GM21423 (cell line): ENCODE measurements at regions not wholly inside any gene's neighbourhood (a gene's known extent, or its start where the extent isn't known, plus 50 kb on each side); places are given as distances from the start of the nearest gene placed in this dataset.

Source experiments
- ATAC-seq: cut with Tn5 transposase; IDR thresholded peaks from one replicate; pipeline ENCODE4 v1.9.1; 2021; ENCODE audit warnings: mild to moderate bottlenecking, moderate library complexity; ENCODE audit not compliant: unreplicated experiment

DNA sequence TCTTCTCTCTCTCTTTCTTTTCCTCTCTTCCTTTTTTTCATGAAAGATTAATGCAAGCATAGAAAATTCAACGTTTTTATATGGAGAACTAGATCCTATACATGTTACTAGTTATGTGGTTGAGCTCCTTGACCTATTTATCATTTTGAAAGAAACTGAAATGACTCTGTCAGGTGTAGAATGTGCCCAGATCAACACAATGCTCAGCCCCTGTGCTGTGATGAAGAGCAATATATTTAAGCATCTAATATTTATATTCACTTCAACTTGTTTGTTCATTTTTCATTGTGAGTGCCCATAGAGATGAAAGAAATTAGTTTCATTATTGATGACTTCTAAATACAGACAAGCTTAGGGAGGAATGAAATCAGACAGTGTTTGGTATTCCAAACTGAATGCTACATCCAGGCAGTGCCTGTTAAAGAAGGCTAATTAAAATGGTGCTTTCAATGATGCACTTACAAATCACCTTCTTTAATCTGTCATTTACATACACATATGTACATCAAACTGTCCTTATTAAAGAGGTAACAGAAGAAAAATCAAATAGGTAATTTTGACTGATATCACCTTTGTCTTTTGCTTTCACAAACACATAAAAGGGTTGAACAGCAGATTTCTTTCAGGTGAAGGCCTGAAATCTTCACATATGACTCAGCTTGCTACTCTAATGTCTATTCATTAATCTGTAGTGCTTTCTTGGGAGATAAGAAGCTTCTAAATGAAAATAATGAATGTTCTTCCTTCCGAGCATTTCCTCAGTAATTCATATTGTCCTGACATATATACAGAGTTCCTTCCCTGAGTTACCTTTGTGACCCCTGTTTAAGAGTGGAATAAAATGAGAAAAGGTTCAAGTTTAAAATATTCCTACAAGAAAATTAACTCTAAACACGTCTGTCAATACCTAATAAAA lies 915.9 kb downstream of the PDHA2 start:
- ATAC-seq = no peak

DNA sequence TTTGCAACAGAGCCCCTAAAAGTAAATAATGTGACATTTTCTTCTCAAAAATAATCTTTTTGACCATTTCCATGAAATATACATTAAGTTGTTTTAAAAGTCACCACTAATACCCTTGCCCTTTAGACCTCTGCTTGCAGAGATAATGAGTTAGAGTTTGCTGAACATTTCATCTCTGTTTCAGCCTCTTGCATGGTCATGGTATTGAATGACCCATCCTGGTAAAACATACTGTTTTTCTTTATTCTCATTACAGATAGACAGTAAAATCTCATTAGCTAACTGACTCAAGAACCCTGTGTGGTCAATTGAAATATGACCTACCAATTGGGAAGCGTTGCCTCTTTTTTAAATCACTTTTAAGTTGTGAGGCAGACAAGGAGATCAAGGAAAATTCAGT lies 916.7 kb downstream of the PDHA2 start:
- no peak for ATAC-seq

- no peak for ATAC-seq
These were observed 923.7 kb downstream of the PDHA2 start for GRCh38 chr4:96763546-96763945.

DNA sequence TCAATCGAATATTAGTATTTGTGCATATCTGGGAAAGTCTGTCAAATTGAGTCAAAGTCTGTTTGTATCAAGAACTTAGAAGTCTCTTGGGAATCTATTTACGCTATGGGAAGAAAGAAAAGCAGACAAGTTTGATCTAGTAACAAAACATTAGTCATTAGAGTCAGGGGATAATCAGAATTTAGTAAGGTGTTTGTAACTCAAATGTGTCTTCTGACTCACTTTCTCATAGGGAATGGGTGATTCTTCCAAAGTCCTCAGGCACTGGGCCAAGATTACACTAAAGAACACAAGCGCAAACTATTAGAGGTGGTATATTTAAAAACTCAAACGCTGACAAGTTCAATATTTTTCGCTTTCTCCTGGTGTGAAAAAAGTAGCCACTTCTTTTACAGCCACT lies 926.5 kb downstream of the PDHA2 start:
- no peak for ATAC-seq

DNA sequence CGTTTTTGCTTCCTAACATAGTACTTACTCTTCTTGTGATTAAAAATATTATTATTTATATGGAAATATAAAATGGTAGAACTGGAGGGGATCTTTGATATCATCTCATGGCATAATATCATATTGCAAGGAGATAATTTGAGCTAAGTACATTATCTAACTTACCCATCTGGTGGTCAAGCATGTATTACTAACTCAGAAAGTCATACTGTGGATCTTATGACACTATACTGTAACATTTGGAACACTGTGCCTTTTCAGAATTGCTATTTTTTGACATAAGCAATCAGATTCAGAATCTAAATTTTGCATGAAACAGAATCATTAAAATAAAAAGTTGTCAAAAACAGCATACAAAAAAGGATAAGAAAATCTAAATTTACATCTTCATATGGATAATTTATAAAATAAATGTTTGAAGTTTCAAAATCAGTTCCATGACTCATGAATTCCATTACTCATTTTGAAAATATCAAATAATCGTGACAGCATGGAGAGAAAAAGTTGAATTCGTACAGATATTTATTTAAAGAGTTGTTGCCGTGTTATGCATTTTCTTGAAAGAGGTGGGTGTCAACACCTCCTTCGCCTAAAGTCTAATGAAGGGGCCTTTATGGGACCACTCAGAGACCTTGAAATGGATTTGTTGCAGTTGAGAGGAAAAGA lies 928.1 kb downstream of the PDHA2 start:
- no peak for ATAC-seq

GRCh38 chr4:96775501-96775900 lies 935.6 kb downstream of the PDHA2 start:
- no peak for ATAC-seq

- ATAC-seq = no peak
These were observed 937.1 kb downstream of the PDHA2 start for GRCh38 chr4:96776920-96777527.

DNA sequence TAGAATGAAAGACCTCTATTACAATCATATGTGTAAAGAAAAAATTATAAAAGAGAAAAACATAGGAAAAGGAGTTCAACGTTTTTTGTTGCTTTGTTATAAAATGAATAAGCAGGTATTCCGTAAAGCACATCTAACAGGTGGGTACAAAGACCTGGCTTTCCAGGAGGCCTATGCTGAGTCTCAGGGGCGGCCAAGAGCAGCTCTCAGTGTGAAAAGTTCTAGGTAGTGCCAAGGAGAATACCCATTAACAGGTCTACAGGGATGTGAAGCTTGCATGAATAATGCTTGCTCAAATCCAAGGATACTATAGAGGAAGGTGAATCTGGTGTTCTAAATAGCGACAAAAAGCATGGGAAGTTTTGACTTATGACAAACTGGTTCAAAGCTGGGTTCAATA lies 944.4 kb downstream of the PDHA2 start:
- no peak for ATAC-seq

DNA sequence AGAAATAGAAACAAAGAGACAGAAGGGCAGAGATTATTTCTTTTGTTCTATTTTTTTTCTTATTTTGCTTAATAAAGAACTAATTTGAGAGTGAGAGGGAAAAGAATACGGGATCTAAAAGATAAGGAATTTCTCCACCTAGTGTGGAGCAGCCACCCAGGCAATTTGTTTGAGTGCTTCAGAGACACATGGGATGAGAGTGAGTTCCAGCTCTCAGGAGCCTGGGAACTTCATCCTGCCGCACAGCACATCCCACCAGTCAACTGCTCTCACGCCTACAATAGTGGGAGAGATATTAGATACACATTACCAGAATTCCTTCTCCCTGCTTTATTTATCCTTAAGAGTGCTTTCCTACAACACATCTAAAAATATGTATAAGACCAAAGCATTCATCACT lies 946.4 kb downstream of the PDHA2 start:
- no peak for ATAC-seq

DNA sequence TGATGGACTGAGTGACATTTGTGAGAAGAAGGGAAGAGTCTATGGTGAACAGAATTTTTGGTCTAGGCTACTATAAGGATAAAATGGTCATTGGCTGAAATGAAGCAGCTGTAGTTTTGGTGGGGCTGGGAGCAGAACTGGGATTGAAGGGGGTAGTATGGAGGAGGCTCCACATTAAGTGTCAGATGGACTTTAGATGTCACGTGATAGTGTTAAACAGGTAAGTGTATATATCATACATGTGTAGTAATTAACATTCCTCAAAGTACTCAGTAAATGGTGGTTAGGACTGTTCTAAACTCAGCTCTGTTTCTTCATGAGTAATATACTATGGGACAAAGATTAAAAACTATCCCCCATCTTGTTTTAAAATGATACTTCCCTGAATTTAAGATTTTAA lies 947.9 kb downstream of the PDHA2 start:
- ATAC-seq = no peak

GRCh38 chr4:96809563-96809962 lies 969.7 kb downstream of the PDHA2 start:
- no peak for ATAC-seq

- ATAC-seq = no peak
These were observed 987.2 kb downstream of the PDHA2 start for GRCh38 chr4:96827086-96827485.

GRCh38 chr4:96833831-96834230 lies 993.9 kb downstream of the PDHA2 start:
- no peak for ATAC-seq

DNA sequence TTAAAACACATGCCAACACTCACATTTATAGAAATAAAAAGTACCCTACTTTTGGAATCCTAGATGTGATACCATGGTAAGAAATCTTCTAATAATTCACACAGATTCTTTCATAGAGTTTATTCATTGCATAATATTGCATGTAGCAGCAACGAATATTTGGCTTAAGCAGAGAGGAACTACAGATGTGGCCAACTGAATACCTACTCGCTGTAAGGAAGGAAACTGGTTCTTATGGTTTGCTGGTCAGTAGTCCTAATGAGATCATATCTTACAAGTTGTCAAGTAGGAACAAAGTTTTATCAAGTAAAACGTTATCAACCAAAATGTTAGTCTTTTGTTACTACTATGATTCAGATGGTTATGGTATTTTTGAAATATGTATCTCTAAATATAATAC lies 996.1 kb downstream of the PDHA2 start:
- no peak for ATAC-seq

GRCh38 chr4:96839441-96839840 lies 999.5 kb downstream of the PDHA2 start:
- no peak for ATAC-seq

DNA sequence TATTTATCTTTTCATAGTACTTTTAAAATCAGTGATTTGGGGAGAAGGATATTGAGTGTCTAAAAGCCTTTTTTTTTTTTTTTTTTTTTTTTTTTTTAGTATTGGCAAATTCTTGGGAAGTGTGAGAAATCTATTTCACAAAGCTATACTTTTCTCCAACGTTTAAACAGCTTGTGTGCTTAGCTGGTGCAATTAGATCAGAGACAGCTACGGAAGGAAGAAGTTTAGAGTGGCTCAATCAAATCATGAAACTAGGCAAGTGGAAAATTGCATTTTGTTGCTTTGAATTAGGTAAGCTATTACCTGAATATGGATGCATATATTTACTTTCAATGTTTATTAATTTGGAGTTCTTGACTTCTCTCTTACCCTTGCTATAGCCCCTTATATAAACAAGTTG lies 1001.9 kb downstream of the PDHA2 start:
- ATAC-seq = no peak

DNA sequence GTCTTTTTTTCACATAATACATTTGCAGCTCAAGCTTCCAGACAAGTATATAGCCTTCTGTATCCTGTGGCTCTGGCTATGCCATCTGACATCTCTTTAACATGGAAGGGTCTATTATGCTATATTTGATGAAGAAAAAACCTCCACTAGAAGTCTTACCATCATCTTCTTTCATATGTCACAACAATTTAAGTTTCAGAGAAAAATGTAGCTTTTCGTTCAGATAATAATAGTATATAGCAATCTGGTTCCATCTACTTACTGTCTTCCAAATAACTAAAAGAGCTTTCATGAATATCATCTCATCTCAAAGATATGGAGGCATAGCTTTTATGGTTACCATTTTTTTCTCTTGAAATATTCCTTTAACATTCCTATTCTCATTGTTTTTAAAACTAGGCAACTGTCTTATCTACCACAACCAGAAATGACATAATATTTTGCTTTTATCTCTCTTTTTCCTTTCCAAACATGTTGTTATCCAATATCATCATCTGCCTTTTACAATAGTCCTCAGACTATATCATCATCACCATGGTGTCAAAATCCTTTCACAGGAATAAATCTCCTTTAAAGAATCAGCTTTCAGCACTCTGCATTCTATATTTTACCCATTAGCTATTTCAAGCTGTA lies 1005.1 kb downstream of the PDHA2 start:
- ATAC-seq = no peak

DNA sequence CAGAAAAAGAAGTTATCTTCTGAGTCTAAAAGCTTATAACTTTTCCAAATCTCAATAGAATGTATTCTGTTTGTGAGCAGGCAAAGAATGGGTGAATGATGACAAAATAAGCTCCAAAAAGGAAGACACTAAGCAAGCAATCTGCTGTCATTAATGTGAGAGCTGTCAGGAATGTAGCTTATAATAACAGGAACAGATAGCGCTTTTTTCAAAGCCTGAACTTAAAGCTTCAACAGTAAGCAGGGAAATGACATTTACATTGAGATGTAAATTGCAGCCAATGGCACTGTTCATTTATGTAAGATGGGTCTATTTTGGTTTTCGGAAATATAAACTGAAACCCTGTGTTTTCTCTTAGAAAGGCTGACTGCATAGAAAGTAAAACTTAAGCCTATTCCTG lies 1005.9 kb downstream of the PDHA2 start:
- ATAC-seq = no peak

DNA sequence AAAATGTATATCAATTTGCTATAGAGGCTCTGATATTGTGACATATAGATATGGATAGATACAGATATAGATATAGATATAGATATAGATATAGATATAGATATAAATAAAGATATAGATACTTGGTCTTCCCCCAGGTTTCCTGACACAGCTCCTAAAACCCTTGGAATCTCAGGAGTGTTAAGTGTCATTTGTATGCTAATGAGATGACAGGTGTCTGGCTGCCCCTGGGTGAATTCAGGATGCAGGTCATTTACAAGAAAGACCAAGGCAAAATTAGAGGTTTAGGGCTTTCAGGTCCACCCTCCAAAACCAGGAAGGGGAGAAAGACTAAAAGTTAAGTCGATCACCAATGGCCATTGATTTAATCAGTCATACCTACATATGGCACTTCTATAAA lies 1034.8 kb downstream of the PDHA2 start:
- no peak for ATAC-seq

GRCh38 chr4:96879527-96879926 lies 1039.6 kb downstream of the PDHA2 start:
- no peak for ATAC-seq

- ATAC-seq = no peak
These were observed 1048.0 kb downstream of the PDHA2 start for GRCh38 chr4:96887857-96888256.

DNA sequence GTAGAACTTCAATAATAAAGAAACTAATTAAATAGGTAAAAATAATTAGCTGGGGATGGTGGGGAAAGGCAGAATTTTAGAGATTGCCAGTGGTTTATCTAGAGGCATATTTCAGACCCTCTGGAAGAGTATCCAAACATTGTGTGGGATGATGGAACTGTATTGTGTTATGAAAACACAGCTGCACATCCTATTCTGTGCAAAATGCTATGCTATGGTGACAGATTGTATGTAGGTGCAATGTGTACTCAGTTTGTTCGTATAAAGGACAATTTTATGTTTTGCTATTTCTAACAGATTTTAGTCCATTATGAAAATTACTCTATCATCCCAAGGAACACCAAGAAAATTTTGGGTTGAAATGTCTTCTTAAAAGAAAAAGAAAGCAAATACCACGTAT lies 1054.7 kb downstream of the PDHA2 start:
- no peak for ATAC-seq
